ENCODE measurements at regions not wholly inside any gene's neighbourhood (a gene's known extent, or its start where the extent isn't known, plus 50 kb on each side); places are given as distances from the start of the nearest gene placed in this dataset.
"Not testable (repeated sequence)": the region's sequence is repeated elsewhere in the genome, so short reads cannot be mapped to it uniquely, and the experiment has no call there.

- no peak for TF ChIP-seq CTCF (IDR thresholded peaks at IDR 0.05)
- H3K27ac ChIP-seq: no peak overlapping the region
- H3K36me3 ChIP-seq: no peaks in the 10 kb centered on the region
- no peaks in the 10 kb centered on the region for H3K27me3 ChIP-seq
- no peaks in the 10 kb centered on the region for H3K9me3 ChIP-seq
- intact Hi-C loops (cut with DNase I): no loop called here
- no peak overlapping the region for H3K4me3 ChIP-seq
- no peak for DNase-seq (ENCODE audit: low spot score in 2 of 2)
- H3K4me1 ChIP-seq: no peaks in the 10 kb centered on the region
These were observed 105.0 kb upstream of the CDK13 start for GRCh38 chr7:39845006-39845405.

DNA sequence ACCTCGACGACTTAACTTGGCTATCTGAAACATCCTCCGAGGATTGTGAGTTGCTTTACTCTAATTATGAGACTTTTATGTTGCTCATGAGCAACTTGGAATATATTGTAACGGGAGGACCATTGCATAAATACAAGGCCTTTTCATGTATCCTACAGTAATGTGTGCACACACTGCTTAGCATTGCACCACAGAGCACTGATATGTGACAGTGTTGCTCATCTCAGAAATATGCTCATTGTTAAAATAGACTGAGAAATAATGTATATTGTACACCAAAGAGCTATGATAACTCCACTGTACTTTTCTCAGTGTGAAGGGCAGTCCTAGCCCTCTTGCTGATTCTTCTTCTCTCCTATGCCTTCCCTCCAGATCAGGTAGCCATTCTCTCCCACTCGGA lies 102.8 kb upstream of the CDK13 start:
- no peak for TF ChIP-seq CTCF (IDR thresholded peaks at IDR 0.05)

GRCh38 chr7:39851466-39852045 lies 98.5 kb upstream of the CDK13 start:
- no peak overlapping the region for H3K27ac ChIP-seq
- no peak for DNase-seq (ENCODE audit: low spot score in 2 of 2)
- no peaks in the 10 kb centered on the region for H3K9me3 ChIP-seq
- intact Hi-C loops (cut with DNase I): no loop called here
- no peak overlapping the region for H3K4me3 ChIP-seq
- H3K36me3 ChIP-seq: no peaks in the 10 kb centered on the region
- no peaks in the 10 kb centered on the region for H3K27me3 ChIP-seq
- no peaks in the 10 kb centered on the region for H3K4me1 ChIP-seq
- TF ChIP-seq CTCF (IDR thresholded peaks at IDR 0.05): no peak

More for the DNA sequence above, 102.8 kb upstream of the CDK13 start:
- H3K36me3 ChIP-seq: no peaks in the 10 kb centered on the region
- intact Hi-C loops (cut with DNase I): no loop called here
- H3K27ac ChIP-seq: no peak overlapping the region
- no peak overlapping the region for H3K4me3 ChIP-seq
- no peaks in the 10 kb centered on the region for H3K27me3 ChIP-seq
- no peaks in the 10 kb centered on the region for H3K9me3 ChIP-seq
- no peak for DNase-seq (ENCODE audit: low spot score in 2 of 2)
- H3K4me1 ChIP-seq: no peaks in the 10 kb centered on the region

DNA sequence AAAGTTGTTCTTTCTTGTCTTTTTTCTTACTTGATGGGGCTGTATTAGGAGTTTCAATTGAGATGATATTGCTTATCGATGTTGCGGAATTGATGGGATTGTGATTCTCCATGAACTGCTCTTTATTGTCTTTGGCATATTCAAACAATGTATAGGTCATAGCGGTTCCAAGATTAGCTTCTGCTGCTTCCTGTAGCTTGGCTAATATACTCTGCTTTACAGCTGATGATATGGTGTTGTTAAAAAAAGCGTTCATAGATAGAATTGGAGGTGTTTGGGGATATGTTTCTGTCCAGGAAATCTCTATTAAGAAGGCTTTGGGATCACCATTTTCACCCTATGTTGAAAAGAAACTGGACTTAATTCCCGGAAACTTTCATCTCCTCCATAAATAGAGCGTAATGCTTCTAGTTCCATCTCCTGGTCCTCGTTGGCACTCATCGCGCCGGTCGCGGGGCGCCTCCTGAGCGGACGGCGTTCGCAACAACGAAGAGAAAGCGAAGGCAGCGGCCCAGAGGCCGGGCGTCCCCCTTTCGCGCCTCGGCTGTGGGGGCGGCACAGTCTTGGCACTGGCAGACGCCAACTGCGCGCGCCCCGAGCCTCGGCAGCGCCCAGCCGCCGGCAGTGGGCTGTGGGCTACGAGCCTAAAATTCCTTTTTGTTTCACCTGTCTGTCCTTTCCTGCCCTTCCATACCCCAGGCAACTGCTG lies 95.3 kb upstream of the CDK13 start:
- H3K27ac ChIP-seq; H3K27me3 ChIP-seq; H3K36me3 ChIP-seq; DNase-seq (ENCODE audit: low spot score in 2 of 2); intact Hi-C loops (cut with DNase I); H3K4me1 ChIP-seq; H3K9me3 ChIP-seq: not testable (repeated sequence)
- H3K4me3 ChIP-seq: peak overlapping the region; percentile 27 to 57

DNA sequence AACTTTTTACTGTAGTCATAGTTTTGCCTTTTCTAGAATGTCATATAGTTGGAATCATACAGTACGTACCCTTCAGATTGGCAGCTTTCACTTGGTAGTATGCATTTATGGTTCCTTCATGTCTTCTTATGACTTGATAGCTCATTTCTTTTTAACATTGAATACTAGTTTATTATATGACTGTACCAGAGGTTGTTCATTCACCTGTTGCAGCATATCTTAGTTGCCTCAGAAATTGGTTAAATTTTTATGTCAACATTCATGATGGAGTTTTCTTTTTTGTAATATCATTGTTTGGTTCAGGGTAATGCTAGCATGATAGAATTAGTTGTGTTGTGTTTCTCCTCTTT lies 94.8 kb upstream of the CDK13 start:
- DNase-seq (ENCODE audit: low spot score in 2 of 2): no peak
- TF ChIP-seq CTCF (IDR thresholded peaks at IDR 0.05): no peak
- intact Hi-C loops (cut with DNase I): no loop called here

DNA sequence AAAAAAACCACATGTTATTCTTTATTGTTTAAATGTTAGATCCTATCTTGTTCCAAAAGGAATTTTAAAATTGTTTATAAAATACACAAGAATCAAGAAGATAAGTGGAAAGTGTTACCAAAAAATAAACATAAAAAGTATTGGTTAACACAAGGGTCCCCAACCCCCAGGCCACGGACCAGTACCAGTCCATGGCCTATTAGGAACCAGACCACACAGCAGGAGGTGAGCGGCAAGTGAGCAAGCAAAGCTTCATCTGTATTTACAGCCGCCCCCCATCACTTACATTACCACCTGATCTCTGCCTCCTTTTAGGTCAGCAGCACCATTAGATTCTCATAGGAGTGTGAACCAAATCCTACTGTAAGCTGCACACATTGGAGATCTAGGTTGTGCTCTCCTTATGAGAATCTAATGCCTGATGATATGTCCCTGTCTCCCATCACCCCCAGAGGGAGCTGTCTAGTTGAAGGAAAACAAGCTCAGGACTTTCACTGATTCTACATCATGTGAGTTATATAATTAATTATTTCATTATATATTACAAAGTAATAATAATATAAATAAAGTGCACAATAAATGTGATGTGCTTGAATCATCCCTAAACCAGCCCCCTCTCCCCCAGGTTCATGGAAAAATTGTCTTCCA lies 86.3 kb upstream of the CDK13 start:
- intact Hi-C loops (cut with DNase I); DNase-seq (ENCODE audit: low spot score in 2 of 2); H3K27me3 ChIP-seq: not testable (repeated sequence)

More for the DNA sequence above, 94.8 kb upstream of the CDK13 start:
- Histone ChIP-seq H3K9me3 (no peaks in the 10 kb centered on the region), H3K27me3 (no peaks in the 10 kb centered on the region), H3K4me3 (peak overlapping the region; percentile 27 to 57), H3K36me3 (no peaks in the 10 kb centered on the region), H3K4me1 (no peaks in the 10 kb centered on the region), H3K27ac (no peak overlapping the region)

DNA sequence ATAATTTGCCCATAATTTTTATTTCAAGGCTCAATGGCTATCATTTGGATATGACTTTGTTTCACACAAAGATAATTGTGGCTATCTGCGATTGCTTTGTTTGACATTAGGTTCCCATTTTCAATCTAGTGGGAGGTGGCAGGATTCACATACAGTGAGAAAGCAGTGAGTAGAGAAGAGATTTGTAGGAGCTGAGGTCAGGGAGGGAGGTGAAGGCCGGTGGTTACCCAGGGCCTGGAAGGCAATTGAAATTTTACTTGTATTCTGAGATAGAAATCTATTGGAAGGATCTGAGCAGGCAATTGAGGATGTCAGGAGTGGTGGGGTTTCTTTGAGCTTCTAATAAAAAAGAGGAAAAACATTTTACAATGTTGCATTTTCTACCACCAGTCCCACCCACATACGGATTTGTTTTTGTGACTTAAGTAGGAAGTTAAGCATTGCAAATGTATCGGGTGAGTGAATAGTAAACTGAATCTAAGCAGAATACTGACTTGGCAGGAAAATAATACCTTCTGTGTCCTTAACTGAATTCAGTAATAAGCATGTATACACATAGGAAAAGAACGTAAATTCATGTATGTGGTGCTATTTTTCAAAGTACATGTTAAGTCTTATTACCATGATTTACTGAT lies 80.1 kb upstream of the CDK13 start:
- H3K9me3 ChIP-seq; H3K27ac ChIP-seq; H3K4me3 ChIP-seq; intact Hi-C loops (cut with DNase I); H3K36me3 ChIP-seq; H3K4me1 ChIP-seq; DNase-seq (ENCODE audit: low spot score in 2 of 2); H3K27me3 ChIP-seq: not testable (repeated sequence)

More for the DNA sequence above, 86.3 kb upstream of the CDK13 start:
- H3K9me3 ChIP-seq, H3K4me3 ChIP-seq, H3K27ac ChIP-seq, H3K4me1 ChIP-seq, H3K36me3 ChIP-seq: not testable (repeated sequence)

- H3K36me3 ChIP-seq; H3K4me3 ChIP-seq; H3K27me3 ChIP-seq; H3K27ac ChIP-seq; H3K4me1 ChIP-seq; intact Hi-C loops (cut with DNase I); DNase-seq (ENCODE audit: low spot score in 2 of 2); H3K9me3 ChIP-seq: not testable (repeated sequence)
These were observed 78.4 kb upstream of the CDK13 start for GRCh38 chr7:39871610-39872009.
